Occipital lobe (tissue), 1 donor: ENCODE measurements at regions not wholly inside any gene's neighbourhood (a gene's known extent, or its start where the extent isn't known, plus 50 kb on each side); places are given as distances from the start of the nearest gene placed in this dataset.
"Not testable (repeated sequence)": the region's sequence is repeated elsewhere in the genome, so short reads cannot be mapped to it uniquely, and the experiment has no call there.

Source experiments
- DNase-seq: peaks from one replicate; lab custom pipeline; 2025; lab: John Stamatoyannopoulos, UW

GRCh38 chr4:27931584-27931983 lies 1070.9 kb downstream of the STIM2 start:
- no peak for DNase-seq

- no peak for DNase-seq
Observed at GRCh38 chr4:27934871-27935270, 1074.2 kb downstream of the STIM2 start.

- DNase-seq = no peak
Observed at GRCh38 chr4:27946799-27947198, 1086.2 kb downstream of the STIM2 start.

- DNase-seq = no peak
Observed at GRCh38 chr4:27947302-27947701, 1086.7 kb downstream of the STIM2 start.

- no peak for DNase-seq
Observed at GRCh38 chr4:27964095-27964494, 1103.5 kb downstream of the STIM2 start.

GRCh38 chr4:27966664-27967063 lies 1106.0 kb downstream of the STIM2 start:
- DNase-seq = no peak

- no peak for DNase-seq
Observed at GRCh38 chr4:27973056-27973455, 1112.4 kb downstream of the STIM2 start.

GRCh38 chr4:27973700-27974099 lies 1113.1 kb downstream of the STIM2 start:
- no peak for DNase-seq

- DNase-seq = no peak
Observed at GRCh38 chr4:27974339-27974738, 1113.7 kb downstream of the STIM2 start.

GRCh38 chr4:27974881-27975280 lies 1114.2 kb downstream of the STIM2 start:
- not testable (repeated sequence) for DNase-seq

GRCh38 chr4:27978427-27979109 lies 1117.9 kb downstream of the STIM2 start:
- DNase-seq = not testable (repeated sequence)

GRCh38 chr4:27985522-27985921 lies 1124.9 kb downstream of the STIM2 start:
- DNase-seq = no peak

- DNase-seq = no peak
Observed at GRCh38 chr4:27986476-27986875, 1125.8 kb downstream of the STIM2 start.

- no peak for DNase-seq
Observed at GRCh38 chr4:28001698-28002097, 1141.1 kb downstream of the STIM2 start.

- DNase-seq = no peak
Observed at GRCh38 chr4:28004520-28004919, 1143.9 kb downstream of the STIM2 start.

GRCh38 chr4:28006021-28006420 lies 1145.4 kb downstream of the STIM2 start:
- no peak for DNase-seq

GRCh38 chr4:28007693-28008092 lies 1147.1 kb downstream of the STIM2 start:
- DNase-seq = peak; percentile 6

- DNase-seq = no peak
Observed at GRCh38 chr4:28009541-28009940, 1148.9 kb downstream of the STIM2 start.

- DNase-seq = no peak
Observed at GRCh38 chr4:28010577-28011240, 1150.1 kb downstream of the STIM2 start.

GRCh38 chr4:28014469-28014868 lies 1153.8 kb downstream of the STIM2 start:
- DNase-seq = no peak

GRCh38 chr4:28015996-28016395 lies 1155.4 kb downstream of the STIM2 start:
- DNase-seq = no peak

- not testable (repeated sequence) for DNase-seq
Observed at GRCh38 chr4:28038253-28038652, 1177.6 kb downstream of the STIM2 start.

GRCh38 chr4:28062562-28062961 lies 1201.9 kb downstream of the STIM2 start:
- no peak for DNase-seq
